ENCODE measurements at regions not wholly inside any gene's neighbourhood (a gene's known extent, or its start where the extent isn't known, plus 50 kb on each side); places are given as distances from the start of the nearest gene placed in this dataset.

GRCh38 chr13:89609318-89609717, 1738.2 kb upstream of the MIR17HG start:
- Histone ChIP-seq H3K36me3 (no peaks in the 10 kb centered on the region), H3K27ac (no peak overlapping the region), H3K4me1 (no peaks in the 10 kb centered on the region), H3K4me3 (no peak overlapping the region), H3K27me3 (no peaks in the 10 kb centered on the region), H3K9me3 (peaks cover 0 to 16% (median 0%) of the 10 kb centered on the region in 11 donors)
- 75 to 91% methylated on average over 1 of the region's 1 CpG for WGBS, 2 donors
- DNase-seq: no peak
- no peak for TF ChIP-seq CTCF (IDR thresholded peaks at IDR 0.05)
- no peak for ATAC-seq
- intact Hi-C loops (cut with DNase I): no loop called here

- no peak overlapping the region for H3K27ac ChIP-seq
- DNase-seq (no peak), ATAC-seq (no peak)
- H3K4me1 ChIP-seq: no peaks in the 10 kb centered on the region
- H3K27me3 ChIP-seq: no peaks in the 10 kb centered on the region
- no peaks in the 10 kb centered on the region for H3K36me3 ChIP-seq
- H3K9me3 ChIP-seq: peaks cover 0 to 16% (median 0%) of the 10 kb centered on the region in 11 donors
- 69 to 75% methylated on average over 2 of the region's 2 CpGs for WGBS, 2 donors
- intact Hi-C loops (cut with DNase I): no loop called here
- TF ChIP-seq CTCF (IDR thresholded peaks at IDR 0.05): no peak
- no peak overlapping the region for H3K4me3 ChIP-seq
Observed at GRCh38 chr13:89610331-89610730, 1737.2 kb upstream of the MIR17HG start.

- no peaks in the 10 kb centered on the region for H3K4me1 ChIP-seq
- DNase-seq (no peak), ATAC-seq (no peak)
- no peaks in the 10 kb centered on the region for H3K36me3 ChIP-seq
- 86 to 88% methylated on average over 1 of the region's 1 CpG for WGBS, 2 donors
- no peak overlapping the region for H3K4me3 ChIP-seq
- H3K27ac ChIP-seq: no peak overlapping the region
- peaks cover 0 to 16% (median 0%) of the 10 kb centered on the region in 11 donors for H3K9me3 ChIP-seq
- no peaks in the 10 kb centered on the region for H3K27me3 ChIP-seq
- no peak for TF ChIP-seq CTCF (IDR thresholded peaks at IDR 0.05)
- intact Hi-C loops (cut with DNase I): no loop called here
Observed at GRCh38 chr13:89610881-89611280, 1736.6 kb upstream of the MIR17HG start.

GRCh38 chr13:89627996-89628395, 1719.5 kb upstream of the MIR17HG start:
- ATAC-seq (no peak), DNase-seq (no peak)
- intact Hi-C loops (cut with DNase I): no loop called here
- Histone ChIP-seq H3K9me3 (no peaks in the 10 kb centered on the region), H3K4me3 (no peak overlapping the region), H3K4me1 (no peaks in the 10 kb centered on the region), H3K27ac (no peak overlapping the region), H3K27me3 (no peaks in the 10 kb centered on the region), H3K36me3 (no peaks in the 10 kb centered on the region)
- no peak for TF ChIP-seq CTCF (IDR thresholded peaks at IDR 0.05)
- WGBS, 2 donors: 91 to 92% methylated on average over 2 of the region's 2 CpGs

GRCh38 chr13:89628567-89628966, 1718.9 kb upstream of the MIR17HG start:
- intact Hi-C loops (cut with DNase I): no loop called here

More at GRCh38 chr13:89628567-89628966, 1718.9 kb upstream of the MIR17HG start:
- no peaks in the 10 kb centered on the region for H3K4me1 ChIP-seq
- no peaks in the 10 kb centered on the region for H3K27me3 ChIP-seq
- no peaks in the 10 kb centered on the region for H3K36me3 ChIP-seq
- no peak for TF ChIP-seq CTCF (IDR thresholded peaks at IDR 0.05)
- H3K4me3 ChIP-seq: no peak overlapping the region
- no peak overlapping the region for H3K27ac ChIP-seq
- WGBS, 2 donors: 73 to 75% methylated on average over 5 of the region's 5 CpGs
- no peaks in the 10 kb centered on the region for H3K9me3 ChIP-seq
- ATAC-seq (no peak), DNase-seq (no peak)

All from heart right ventricle (tissue), 16 donors.